ENCODE measurements at regions not wholly inside any gene's neighbourhood (a gene's known extent, or its start where the extent isn't known, plus 50 kb on each side); places are given as distances from the start of the nearest gene placed in this dataset.

DNA sequence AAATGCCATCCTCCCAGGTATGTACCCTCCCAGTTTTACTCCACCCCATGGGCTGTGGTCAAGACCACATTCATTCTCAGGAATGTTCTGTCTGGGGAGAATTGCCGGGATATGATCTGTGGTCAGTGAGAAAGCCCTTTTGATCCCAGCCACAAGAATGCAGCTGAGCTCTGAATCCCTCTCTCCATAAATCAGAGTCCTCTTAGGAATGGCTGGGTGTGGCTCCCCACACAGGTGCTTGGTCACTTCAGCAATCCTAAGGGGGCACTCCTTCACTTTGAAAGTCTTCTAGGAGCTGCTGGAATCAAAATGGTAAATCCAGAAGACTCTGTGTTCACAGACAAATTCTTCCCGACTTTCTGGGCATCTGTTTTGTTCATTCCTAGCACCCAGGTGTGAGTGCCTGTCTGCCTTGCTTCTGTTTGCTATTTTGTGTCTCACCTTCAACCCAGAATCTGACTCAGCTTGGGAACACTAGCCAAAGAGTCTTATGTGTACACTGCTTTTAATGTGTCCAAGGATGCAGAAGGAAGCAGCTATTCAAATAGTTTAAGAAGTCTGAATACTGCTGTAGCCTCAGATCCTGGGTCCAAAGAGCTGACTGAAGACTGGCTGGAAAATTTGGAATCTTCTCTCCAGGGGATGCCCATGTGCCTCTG is 144.6 kb upstream of the CDKN3 start:
- Histone ChIP-seq H3F3A (replicated peaks; ENCODE audit: insufficient read depth) (no peaks in the 10 kb centered on the region), H3K4me2 (no peak overlapping the region), H4K20me1 (ENCODE audit: insufficient read depth) (no peaks in the 10 kb centered on the region), H3K36me3 (replicated peaks in 1 of 2; ENCODE audit: control insufficient read depth in 1 of 2, insufficient read depth in 2 of 2, low read length in 1 of 2) (no peaks in the 10 kb centered on the region), H3K27ac (ENCODE audit: low read depth in 2 of 2, low read length in 1 of 2) (no peak overlapping the region), H3K79me2 (ENCODE audit: insufficient read depth) (no peaks in the 10 kb centered on the region), H3K9ac (no peak overlapping the region), H3K4me1 (ENCODE audit: control insufficient read depth in 1 of 2, insufficient read depth in 2 of 2, low read depth in 1 of 2, low read length in 1 of 2) (peaks cover 0 to 5% of the 10 kb centered on the region in 2 experiments; a peak in 1 of 4 replicates), H2AFZ (ENCODE audit: low read depth) (no peak overlapping the region), H3K27me3 (ENCODE audit: insufficient read depth) (no peaks in the 10 kb centered on the region; the same call in 1 of the 2 replicates), H3K9me3 (no peaks in the 10 kb centered on the region), H3K4me3 (ENCODE audit: low read depth in 2 of 2, low read length in 1 of 2) (no peak overlapping the region), H3K9me2 (no peaks in the 10 kb centered on the region)
- WGBS (ENCODE audit: low lambda C conversion rate): 20% methylated on average over 2 of the region's 2 CpGs
- POLR2A ChIA-PET: no interaction called here
- DNase-seq: no peak
- CTCF ChIA-PET: no interaction called here
- TF ChIP-seq RXRA (IDR thresholded peaks at IDR 0.05; ENCODE audit: borderline replicate concordance, low read depth) (no peak), FOSL2 (IDR thresholded peaks at IDR 0.05; ENCODE audit: borderline replicate concordance, low read depth) (peak; percentile 28; the same call in 1 of the 2 replicates), JUND (IDR thresholded peaks at IDR 0.05) (peak; percentile 30; the same call in 1 of the 2 replicates), PBX3 (IDR thresholded peaks at IDR 0.05) (peak; percentile 62), TCF12 (IDR thresholded peaks at IDR 0.05) (peak; percentile 55; the same call in 1 of the 2 replicates), EP300 (IDR thresholded peaks at IDR 0.05; ENCODE audit: borderline replicate concordance in 1 of 2, low read depth in 1 of 2, low read length in 1 of 2) (peak in 1 of 2 experiments; percentile 29; a peak in 1 of 4 replicates), NFIC (IDR thresholded peaks at IDR 0.05; ENCODE audit: borderline replicate concordance) (0 out of 2 replicates have a peak, but pooled peaks have one; percentile 6), TEAD4 (IDR thresholded peaks at IDR 0.05; ENCODE audit: borderline replicate concordance, insufficient read depth) (no peak), RCOR1 (IDR thresholded peaks at IDR 0.05; ENCODE audit: low read length) (no peak)

- Histone ChIP-seq H3K4me2 (peak overlapping the region; percentile 32; the same call in 1 of the 2 replicates), H3K79me2 (ENCODE audit: insufficient read depth) (no peaks in the 10 kb centered on the region), H3F3A (replicated peaks; ENCODE audit: insufficient read depth) (no peaks in the 10 kb centered on the region), H3K4me3 (ENCODE audit: low read depth in 2 of 2, low read length in 1 of 2) (no peak overlapping the region), H3K27me3 (ENCODE audit: insufficient read depth) (no peaks in the 10 kb centered on the region), H3K36me3 (replicated peaks in 1 of 2; ENCODE audit: control insufficient read depth in 1 of 2, insufficient read depth in 2 of 2, low read length in 1 of 2) (no peaks in the 10 kb centered on the region), H4K20me1 (ENCODE audit: insufficient read depth) (no peaks in the 10 kb centered on the region), H3K9me2 (no peaks in the 10 kb centered on the region), H3K27ac (ENCODE audit: low read depth in 2 of 2, low read length in 1 of 2) (no peak overlapping the region), H3K9me3 (no peaks in the 10 kb centered on the region), H3K9ac (no peak overlapping the region), H2AFZ (ENCODE audit: low read depth) (no peak overlapping the region), H3K4me1 (ENCODE audit: control insufficient read depth in 1 of 2, insufficient read depth in 2 of 2, low read depth in 1 of 2, low read length in 1 of 2) (peaks cover 0 to 5% of the 10 kb centered on the region in 2 experiments; a peak in 1 of 4 replicates)
- 9% methylated on average over 4 of the region's 4 CpGs for WGBS (ENCODE audit: low lambda C conversion rate)
- TF ChIP-seq TCF12 (IDR thresholded peaks at IDR 0.05) (peak; percentile 60), JUND (IDR thresholded peaks at IDR 0.05) (peak; percentile 55), EP300 (IDR thresholded peaks at IDR 0.05; ENCODE audit: borderline replicate concordance in 1 of 2, low read depth in 1 of 2, low read length in 1 of 2) (0 out of 4 replicates have a peak, but pooled peaks of 1 of the 2 experiments have one; percentile 22), YY1 (IDR thresholded peaks at IDR 0.05; ENCODE audit: low read depth) (no peak; the same call in 1 of the 2 replicates), CTCF (IDR thresholded peaks at IDR 0.05) (no peak), FOSL2 (IDR thresholded peaks at IDR 0.05; ENCODE audit: borderline replicate concordance, low read depth) (peak; percentile 91), PBX3 (IDR thresholded peaks at IDR 0.05) (no peak), NRF1 (IDR thresholded peaks at IDR 0.05; ENCODE audit: low read depth, low read length) (no peak), MEF2A (IDR thresholded peaks at IDR 0.05; ENCODE audit: borderline replicate concordance, low read depth) (no peak)
- TF ChIP-seq, protein P1, sequence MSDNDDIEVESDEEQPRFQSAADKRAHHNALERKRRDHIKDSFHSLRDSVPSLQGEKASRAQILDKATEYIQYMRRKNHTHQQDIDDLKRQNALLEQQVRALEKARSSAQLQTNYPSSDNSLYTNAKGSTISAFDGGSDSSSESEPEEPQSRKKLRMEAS (IDR thresholded peaks at IDR 0.05; ENCODE audit: low read depth): peak; percentile 56
- ChIA-PET POLR2A (no interaction called here), CTCF (no interaction called here)
- no peak for DNase-seq
Measured at GRCh38 chr14:54253195-54253947, 143.4 kb upstream of the CDKN3 start.

Data from SK-N-SH (cell line).